ENCODE measurements at regions not wholly inside any gene's neighbourhood (a gene's known extent, or its start where the extent isn't known, plus 50 kb on each side); places are given as distances from the start of the nearest gene placed in this dataset.

DNA sequence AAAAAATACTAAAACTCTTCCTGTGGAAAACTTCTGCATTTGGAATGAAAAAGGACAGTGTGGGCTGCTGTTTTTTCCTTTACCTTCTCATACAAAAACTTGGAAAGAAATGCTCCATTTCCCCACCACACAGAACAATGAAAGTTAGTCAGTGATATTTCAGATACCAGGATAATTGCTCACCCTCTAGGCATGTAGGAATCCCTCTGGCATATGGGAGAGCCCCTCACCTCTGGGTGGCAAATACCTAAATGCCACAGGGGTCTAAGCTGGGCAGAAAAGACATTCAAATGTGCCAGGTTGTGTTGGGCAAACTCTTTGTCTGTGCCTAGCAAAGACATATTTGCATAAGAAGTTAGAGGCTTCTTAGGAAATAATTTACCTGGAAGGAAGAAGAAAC, 560.3 kb upstream of the NR2F2 start:
- TF ChIP-seq, protein P1, sequence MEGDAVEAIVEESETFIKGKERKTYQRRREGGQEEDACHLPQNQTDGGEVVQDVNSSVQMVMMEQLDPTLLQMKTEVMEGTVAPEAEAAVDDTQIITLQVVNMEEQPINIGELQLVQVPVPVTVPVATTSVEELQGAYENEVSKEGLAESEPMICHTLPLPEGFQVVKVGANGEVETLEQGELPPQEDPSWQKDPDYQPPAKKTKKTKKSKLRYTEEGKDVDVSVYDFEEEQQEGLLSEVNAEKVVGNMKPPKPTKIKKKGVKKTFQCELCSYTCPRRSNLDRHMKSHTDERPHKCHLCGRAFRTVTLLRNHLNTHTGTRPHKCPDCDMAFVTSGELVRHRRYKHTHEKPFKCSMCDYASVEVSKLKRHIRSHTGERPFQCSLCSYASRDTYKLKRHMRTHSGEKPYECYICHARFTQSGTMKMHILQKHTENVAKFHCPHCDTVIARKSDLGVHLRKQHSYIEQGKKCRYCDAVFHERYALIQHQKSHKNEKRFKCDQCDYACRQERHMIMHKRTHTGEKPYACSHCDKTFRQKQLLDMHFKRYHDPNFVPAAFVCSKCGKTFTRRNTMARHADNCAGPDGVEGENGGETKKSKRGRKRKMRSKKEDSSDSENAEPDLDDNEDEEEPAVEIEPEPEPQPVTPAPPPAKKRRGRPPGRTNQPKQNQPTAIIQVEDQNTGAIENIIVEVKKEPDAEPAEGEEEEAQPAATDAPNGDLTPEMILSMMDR (IDR thresholded peaks at IDR 0.05; ENCODE audit: low read depth, low read length) = no peak
- no peak for TF ChIP-seq EZH2phosphoT487 (IDR thresholded peaks at IDR 0.05; ENCODE audit: low read depth)

Data from OCI-LY3 (cell line).